H54 (cell line): ENCODE measurements at regions not wholly inside any gene's neighbourhood (a gene's known extent, or its start where the extent isn't known, plus 50 kb on each side); places are given as distances from the start of the nearest gene placed in this dataset.

Experiments used
- DNase-seq: peaks from one replicate; pipeline ENCODE4 v3.0.0; 2011; ENCODE audit warnings: low spot score, mixed read lengths; ENCODE audit not compliant: insufficient read length
- FAIRE-seq: peaks from 3 replicates; lab custom pipeline; 2011; peaks lifted over from hg19 to GRCh38; lab: Jason Lieb, UNC
- POLR2A ChIP-seq: IDR thresholded peaks from 2 replicates; pipeline ENCODE4 v1.6.1; 2011; ENCODE audit warnings: low read depth, mild to moderate bottlenecking, low read length

DNA sequence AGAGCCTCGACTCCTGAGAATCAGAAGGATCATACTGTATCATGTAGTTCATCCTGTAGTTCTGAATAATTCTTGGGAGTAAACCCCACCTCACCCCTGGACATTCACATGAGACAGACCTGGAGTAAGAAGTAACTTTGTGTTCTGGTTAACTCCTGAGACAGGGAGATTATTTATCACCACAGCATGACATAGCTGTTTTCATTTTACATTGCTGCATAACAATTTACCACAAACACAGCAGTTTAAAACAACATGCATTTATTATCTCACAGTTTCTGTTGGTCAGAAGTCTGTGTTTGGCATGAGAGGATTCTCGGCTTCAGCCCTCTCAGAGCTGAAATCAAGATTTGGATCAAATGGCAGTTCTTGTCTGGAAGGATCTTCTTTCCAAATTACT lies 855.8 kb upstream of the FANCL start:
- no peak for TF ChIP-seq POLR2A
- no peak for DNase-seq
- FAIRE-seq = no peak

DNA sequence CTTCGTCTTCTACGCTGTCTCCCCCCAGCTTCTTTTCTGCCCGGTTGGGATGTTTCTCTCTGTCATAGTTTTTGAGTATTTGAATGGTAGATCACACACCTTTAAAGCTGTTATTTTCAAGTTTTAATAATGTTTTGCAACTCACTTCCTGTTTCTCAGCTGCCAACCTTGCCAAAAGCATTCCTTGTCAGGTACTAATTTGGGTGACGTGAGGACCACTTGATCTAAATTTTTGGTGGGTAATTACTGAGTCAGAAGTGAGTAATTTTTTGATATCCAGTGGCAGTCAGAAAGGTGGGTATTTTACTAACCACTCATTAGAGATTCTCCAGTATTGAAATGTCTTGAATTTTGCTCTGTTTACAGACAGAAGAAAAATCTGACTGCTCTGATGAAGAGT lies 852.4 kb upstream of the FANCL start:
- FAIRE-seq = no peak
- TF ChIP-seq POLR2A = no peak
- no peak for DNase-seq

DNA sequence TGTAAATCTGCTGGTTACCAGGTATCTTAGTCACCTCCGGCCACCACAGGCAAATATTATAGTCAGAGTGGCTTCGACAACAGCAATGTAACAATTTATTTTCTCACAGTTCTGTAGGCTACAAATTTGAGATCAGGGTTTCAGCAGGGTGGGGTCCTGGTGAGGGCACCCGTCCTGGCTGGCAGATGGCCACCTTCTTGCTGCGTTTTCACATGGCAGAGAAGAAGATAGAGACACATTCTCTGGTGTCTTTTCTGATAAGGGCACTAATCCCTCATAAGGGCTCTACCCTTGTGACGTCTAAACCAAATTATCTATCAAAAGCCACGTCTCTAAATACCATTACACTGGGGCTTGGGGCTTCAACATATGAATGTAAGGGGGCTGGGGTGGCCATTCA lies 843.2 kb upstream of the FANCL start:
- FAIRE-seq (no peak), DNase-seq (no peak)
- TF ChIP-seq POLR2A = no peak

DNA sequence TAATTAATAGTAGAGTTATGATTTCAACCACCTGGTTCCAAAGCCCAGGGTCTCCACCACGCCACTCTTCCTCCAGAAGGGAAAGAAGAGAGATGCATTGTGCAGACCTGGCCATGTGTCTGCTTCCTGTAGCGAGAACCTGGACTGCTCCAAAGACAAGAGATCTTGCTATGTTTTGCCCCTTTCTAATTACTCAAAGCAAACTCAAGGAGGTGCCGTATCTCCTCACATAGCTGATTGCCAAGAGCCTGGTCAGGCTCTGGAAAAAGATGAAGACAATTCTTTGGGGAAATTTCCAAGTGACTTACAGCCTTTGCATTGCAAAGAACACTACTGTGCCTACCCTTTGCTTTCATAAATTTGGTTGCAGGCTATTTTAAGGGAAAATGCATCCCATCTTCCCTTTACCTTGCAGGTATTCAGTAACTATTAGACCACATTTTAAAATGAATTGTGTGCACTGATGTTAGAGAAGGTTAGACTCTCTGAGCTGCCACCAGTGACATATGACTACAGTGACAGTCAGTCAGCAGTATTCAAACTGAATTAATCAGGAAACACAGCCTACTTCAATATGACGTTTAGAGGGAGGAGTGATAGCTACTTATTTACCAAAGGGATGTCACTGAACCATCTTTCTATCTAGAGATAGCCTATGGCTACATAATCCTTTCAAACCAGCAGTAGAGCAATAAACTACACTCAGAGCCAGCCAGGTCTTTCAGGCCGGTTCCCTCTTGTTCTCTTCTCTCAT lies 842.1 kb upstream of the FANCL start:
- FAIRE-seq (no peak), DNase-seq (no peak)
- TF ChIP-seq POLR2A = no peak

DNA sequence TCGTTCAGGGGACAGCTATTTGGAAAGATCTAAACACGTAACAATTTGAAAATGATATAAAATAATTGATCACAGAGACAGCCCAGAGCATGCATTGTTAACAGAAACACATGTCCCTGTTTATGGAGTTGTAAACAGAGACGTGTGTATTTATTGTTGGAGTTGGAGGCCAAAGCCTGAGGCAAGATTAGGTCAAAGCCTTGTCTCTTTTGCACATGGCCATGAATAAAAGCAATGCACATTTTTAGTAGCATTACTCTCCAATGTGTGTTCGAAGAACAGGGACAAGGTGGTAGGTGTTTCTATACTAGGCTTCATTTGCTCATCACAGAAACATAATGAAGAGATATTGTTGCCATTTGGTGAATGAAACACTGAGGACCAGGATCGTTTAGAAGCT lies 841.5 kb upstream of the FANCL start:
- TF ChIP-seq POLR2A = no peak

DNA sequence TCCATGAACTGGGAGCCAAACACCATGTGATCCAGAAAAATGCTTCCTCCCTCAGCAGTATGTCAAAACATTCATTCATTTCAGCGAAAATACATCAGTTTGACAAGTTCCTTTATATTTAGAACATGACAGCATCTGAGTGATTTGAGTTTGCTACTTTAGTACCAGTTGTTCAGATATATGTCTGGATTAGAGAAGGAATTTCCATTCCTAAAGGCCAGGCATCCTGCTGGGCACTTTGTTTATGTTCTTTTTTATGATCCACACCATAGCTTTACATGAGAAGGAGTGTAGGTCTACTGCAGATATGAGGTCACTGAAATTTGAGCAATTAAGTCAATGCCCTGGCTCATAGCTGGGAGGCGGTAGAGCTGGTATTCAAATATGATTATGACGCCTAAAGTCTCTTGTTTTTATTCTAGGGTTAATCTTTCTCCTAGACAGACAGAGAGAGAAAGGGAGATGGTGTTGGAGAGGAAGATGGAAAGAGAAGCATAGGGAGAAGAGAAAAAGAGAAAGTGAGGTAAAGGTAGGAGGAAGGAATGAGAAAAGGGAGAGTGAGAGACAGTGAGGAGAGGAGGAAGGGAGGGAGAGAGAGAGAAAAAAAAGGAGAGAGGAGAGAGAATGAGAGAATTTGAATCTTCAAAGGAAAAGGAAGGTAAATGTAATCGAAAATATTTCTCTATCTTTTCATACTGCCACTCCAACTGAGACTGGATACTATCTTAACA lies 839.5 kb upstream of the FANCL start:
- DNase-seq = no peak
- no peak for TF ChIP-seq POLR2A
- FAIRE-seq = no peak

More for the DNA sequence above, 841.5 kb upstream of the FANCL start:
- DNase-seq (no peak), FAIRE-seq (no peak)

DNA sequence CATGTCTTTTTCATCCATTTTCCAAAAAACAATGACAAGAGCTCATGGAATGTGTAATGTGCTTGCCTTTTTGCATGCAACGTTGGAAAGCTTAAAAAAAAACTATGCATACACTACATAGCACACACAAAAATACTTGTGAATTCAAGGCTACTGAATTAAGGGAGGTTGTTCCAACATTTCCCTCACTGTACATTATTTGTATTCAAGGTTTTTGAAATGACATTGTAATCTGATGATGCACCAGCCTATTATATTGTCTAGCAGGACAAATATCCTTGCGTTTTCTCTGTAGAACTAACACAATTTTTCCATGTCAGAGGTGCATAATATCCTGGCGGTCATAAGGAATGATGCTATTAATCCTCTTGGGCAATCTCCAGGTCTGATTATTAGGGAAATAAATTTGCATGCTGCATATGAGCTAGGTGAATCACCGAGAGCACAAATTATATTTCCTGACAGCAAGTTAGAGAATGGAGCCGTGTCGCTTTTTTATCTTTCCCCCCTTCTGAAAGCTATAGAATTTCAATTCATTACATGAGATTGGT lies 836.9 kb upstream of the FANCL start:
- FAIRE-seq = no peak
- no peak for DNase-seq
- TF ChIP-seq POLR2A = no peak

DNA sequence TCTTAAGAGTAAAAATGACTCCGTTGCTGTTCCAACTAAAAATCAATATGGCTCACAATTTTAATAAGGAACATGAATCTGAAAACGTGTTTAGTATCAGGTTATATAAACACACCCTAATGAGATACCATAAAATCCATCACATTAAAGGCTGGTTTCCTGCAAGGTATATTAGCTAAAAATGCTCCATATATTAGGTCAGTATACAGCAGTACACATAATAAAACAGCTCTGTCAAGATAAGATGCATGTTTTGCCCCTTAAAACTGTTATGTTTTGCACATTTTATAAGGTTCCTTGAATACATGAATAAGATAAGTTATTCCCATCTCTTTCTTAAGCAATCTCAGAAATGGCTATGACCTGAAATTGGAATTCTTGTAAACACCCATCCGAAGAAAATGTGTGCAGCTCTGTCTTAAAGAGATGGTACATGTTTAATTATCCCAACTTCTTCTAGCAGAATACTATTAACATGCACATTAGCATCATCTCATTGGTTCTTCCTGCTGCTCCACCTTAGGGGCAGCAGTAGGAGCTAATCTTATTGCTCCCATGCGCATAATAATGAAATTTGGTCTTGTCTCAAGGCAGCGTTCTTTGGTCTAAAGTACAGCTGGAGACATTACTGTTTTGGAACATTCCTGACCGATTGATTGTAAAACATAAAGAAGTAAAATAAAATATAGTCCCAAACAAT lies 836.1 kb upstream of the FANCL start:
- no peak for TF ChIP-seq POLR2A
- FAIRE-seq (no peak), DNase-seq (no peak)

DNA sequence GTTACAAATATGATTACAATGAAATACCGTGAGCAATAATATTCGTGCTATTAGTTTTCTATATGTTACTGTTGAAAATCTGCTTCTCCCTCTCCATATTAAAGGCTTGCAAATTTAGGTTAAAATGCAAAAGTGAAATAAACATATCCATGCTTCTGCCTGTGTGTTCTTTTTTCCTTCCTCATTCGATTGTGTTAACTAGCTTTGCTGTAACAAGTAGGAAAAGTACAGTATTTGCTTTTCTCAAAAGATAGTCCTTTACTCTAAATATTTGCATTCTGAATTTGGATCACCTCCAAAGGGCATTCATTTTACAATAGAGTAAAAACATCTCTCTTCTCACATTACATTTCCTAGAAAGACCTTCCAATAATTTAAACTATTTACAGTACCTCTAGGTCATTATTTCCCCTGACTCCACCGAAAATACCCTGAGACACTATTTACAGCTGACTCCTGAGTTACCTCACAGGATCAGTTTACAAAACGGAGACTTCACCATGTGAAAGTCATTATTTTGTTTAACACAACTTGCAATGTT lies 835.0 kb upstream of the FANCL start:
- FAIRE-seq (no peak), DNase-seq (no peak)
- no peak for TF ChIP-seq POLR2A

DNA sequence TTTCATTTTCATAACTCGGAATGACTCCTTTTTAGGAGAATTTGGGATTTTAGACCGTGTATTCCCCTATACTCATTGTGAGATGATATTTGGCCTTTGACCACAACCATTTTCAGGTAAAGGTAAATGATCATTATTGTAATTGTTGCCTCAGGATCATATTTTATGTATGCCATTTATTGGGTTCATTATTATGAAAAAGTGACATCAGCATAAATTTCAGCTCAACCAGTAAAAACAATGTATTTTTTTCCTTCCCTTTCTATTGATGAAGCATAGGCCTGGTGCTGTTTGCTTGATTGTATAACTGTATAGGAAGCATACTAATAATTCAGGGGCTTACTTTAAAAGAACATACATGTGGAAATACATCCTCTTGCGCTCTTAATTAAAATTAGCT lies 832.9 kb upstream of the FANCL start:
- TF ChIP-seq POLR2A = no peak
- DNase-seq (no peak), FAIRE-seq (no peak)

DNA sequence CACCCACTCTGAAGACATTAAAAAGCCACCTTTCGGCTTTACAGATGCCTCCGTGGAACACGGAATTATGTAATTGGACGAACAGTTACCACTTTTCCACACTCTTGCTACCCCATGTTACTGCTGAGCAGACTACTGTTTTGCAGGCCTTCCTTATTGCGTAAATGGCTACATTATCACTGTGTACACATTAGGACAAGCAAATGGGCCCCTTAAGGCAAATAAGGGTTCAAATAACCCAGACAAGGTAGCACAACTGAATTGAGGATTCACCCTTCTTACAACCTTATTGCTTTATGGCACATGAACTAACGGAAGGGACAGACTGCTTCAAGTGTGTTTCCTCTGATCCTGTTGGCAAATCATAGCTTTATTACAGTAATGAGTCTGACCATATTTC lies 832.2 kb upstream of the FANCL start:
- no peak for TF ChIP-seq POLR2A
- DNase-seq (no peak), FAIRE-seq (no peak)

DNA sequence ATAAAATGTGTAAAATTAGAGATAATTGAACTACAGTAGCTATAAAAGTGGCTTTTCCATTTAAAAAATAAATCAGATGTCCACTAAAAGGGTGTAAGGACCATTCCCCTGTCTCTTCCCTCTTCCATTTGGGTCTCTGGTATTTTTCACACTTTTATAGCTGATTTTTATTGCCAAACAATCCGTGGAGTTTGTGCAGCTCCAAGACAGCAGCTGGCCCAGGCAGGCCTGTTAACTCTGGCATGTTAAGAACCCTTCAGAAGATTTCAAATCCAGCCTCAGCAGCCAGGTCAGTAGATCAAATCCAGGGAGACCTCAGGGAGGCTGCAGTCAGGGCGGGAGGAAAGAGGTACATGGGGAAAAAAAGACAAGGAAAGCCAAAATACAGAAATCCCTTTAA lies 827.1 kb upstream of the FANCL start:
- DNase-seq (no peak), FAIRE-seq (no peak)
- no peak for TF ChIP-seq POLR2A

DNA sequence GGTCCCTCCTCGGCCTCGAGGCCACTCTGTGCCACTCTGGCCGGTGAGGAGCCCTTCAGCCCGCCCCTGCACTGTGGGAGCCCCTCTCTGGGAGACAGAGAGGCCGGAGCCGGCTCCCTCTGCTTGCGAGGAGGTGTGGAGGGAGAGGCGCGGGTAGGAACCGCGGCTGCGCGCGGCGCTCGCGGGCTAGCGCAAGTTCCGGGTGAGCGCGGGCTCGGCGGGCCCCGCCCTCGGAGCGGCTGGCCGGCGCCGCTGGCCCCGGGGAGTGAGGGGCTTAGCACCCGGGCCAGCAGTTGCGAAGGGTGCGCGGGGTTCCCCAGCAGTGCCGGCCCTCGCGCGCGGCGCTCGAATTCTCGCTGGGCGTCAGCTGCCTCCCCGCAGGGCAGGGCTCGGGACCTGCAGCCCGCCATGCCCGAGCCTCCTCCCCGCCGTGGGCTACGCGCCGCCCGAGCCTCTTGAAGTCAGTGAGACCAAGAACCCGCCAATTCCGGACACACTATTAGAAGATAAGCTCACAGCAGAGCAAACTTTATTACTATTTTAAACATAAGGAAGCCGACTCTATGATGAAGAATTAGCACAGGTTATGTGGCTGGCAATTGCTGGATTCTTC lies 825.8 kb upstream of the FANCL start:
- no peak for DNase-seq
- FAIRE-seq = no peak
- TF ChIP-seq POLR2A = no peak
